Choroid plexus epithelial cell (primary cell): ENCODE measurements at regions not wholly inside any gene's neighbourhood (a gene's known extent, or its start where the extent isn't known, plus 50 kb on each side); places are given as distances from the start of the nearest gene placed in this dataset.

ENCODE experiments used
- DNase-seq: peaks from one replicate; pipeline ENCODE4 v3.0.0-alpha.2; 2010; ENCODE audit warnings: low read depth
- H3K4me3 ChIP-seq: 2 replicates; pipeline ENCODE4 v1.5.1; 2011; ENCODE audit warnings: low read depth, mild to moderate bottlenecking, control low read depth, low read length, moderate library complexity
- CTCF ChIP-seq: conservative IDR thresholded peaks from 2 replicates; pipeline ENCODE4 v1.5.1; 2011; ENCODE audit warnings: low read depth, mild to moderate bottlenecking, control low read depth, inconsistent platforms, low read length, moderate library complexity

GRCh38 chr7:52064493-52064892 is 747.9 kb upstream of the COBL start:
- no peak for TF ChIP-seq CTCF
- DNase-seq: no peak
- no peak overlapping the region for H3K4me3 ChIP-seq

- TF ChIP-seq CTCF: no peak
- DNase-seq: no peak
- no peak overlapping the region for H3K4me3 ChIP-seq
Measured at GRCh38 chr7:52061666-52062065, 745.1 kb upstream of the COBL start.

GRCh38 chr7:52053525-52053924 is 736.9 kb upstream of the COBL start:
- no peak for DNase-seq
- TF ChIP-seq CTCF: no peak
- H3K4me3 ChIP-seq: no peak overlapping the region

GRCh38 chr7:52030722-52031121 is 714.1 kb upstream of the COBL start:
- TF ChIP-seq CTCF: no peak
- H3K4me3 ChIP-seq: no peak overlapping the region
- no peak for DNase-seq

- DNase-seq: no peak
- TF ChIP-seq CTCF: no peak
- no peak overlapping the region for H3K4me3 ChIP-seq
Measured at GRCh38 chr7:52026140-52026539, 709.5 kb upstream of the COBL start.

- DNase-seq: no peak
- no peak for TF ChIP-seq CTCF
- no peak overlapping the region for H3K4me3 ChIP-seq
Measured at GRCh38 chr7:52021343-52021742, 704.7 kb upstream of the COBL start.

GRCh38 chr7:52018680-52019054 is 702.1 kb upstream of the COBL start:
- no peak for TF ChIP-seq CTCF
- DNase-seq: no peak
- H3K4me3 ChIP-seq: no peak overlapping the region
